ENCODE measurements at regions not wholly inside any gene's neighbourhood (a gene's known extent, or its start where the extent isn't known, plus 50 kb on each side); places are given as distances from the start of the nearest gene placed in this dataset.
"Not testable (repeated sequence)": the region's sequence is repeated elsewhere in the genome, so short reads cannot be mapped to it uniquely, and the experiment has no call there.

- not testable (repeated sequence) for DNase-seq
These were observed 87.5 kb downstream of the MRPL57 start for GRCh38 chr13:21263909-21264308.

- DNase-seq = not testable (repeated sequence)
These were observed 92.0 kb downstream of the MRPL57 start for GRCh38 chr13:21268485-21268884.

- DNase-seq = not testable (repeated sequence)
These were observed 96.0 kb downstream of the MRPL57 start for GRCh38 chr13:21272439-21272838.

GRCh38 chr13:21274457-21274856 is 98.0 kb downstream of the MRPL57 start:
- not testable (repeated sequence) for DNase-seq

GRCh38 chr13:21282065-21282464 is 105.6 kb downstream of the MRPL57 start:
- DNase-seq = no peak

GRCh38 chr13:21287331-21287907 is 111.0 kb downstream of the MRPL57 start:
- DNase-seq = no peak

- no peak for DNase-seq
These were observed 113.0 kb downstream of the MRPL57 start for GRCh38 chr13:21289475-21289874.

GRCh38 chr13:21290442-21291002 is 114.1 kb downstream of the MRPL57 start:
- DNase-seq = not testable (repeated sequence)

- DNase-seq = no peak
These were observed 115.4 kb downstream of the MRPL57 start for GRCh38 chr13:21291840-21292239.

GRCh38 chr13:21296991-21297390 is 120.5 kb downstream of the MRPL57 start:
- peak in 2 of 4 experiments; percentile 5 to 35 for DNase-seq

- no peak for DNase-seq
These were observed 121.0 kb downstream of the MRPL57 start for GRCh38 chr13:21297447-21297846.

- peak; percentile 56 to 80 (median 66) for DNase-seq
These were observed 121.7 kb downstream of the MRPL57 start for GRCh38 chr13:21297914-21298831.

GRCh38 chr13:21304256-21304655 is 127.8 kb downstream of the MRPL57 start:
- DNase-seq = no peak

GRCh38 chr13:21306300-21307073 is 130.0 kb downstream of the MRPL57 start:
- DNase-seq = not testable (repeated sequence)

GRCh38 chr13:21307158-21307557 is 130.7 kb downstream of the MRPL57 start:
- not testable (repeated sequence) for DNase-seq

GRCh38 chr13:21308906-21309305 is 132.4 kb downstream of the MRPL57 start:
- DNase-seq = no peak

GRCh38 chr13:21309542-21310172 is 133.2 kb downstream of the MRPL57 start:
- no peak for DNase-seq

GRCh38 chr13:21310220-21310619 is 133.8 kb downstream of the MRPL57 start:
- no peak for DNase-seq

- not testable (repeated sequence) for DNase-seq
These were observed 138.5 kb downstream of the MRPL57 start for GRCh38 chr13:21314976-21315375.

- no peak for DNase-seq
These were observed 139.9 kb downstream of the MRPL57 start for GRCh38 chr13:21316376-21316775.

GRCh38 chr13:21318891-21319532 is 140.1 kb downstream of the ZDHHC20 start:
- DNase-seq = no peak

Measured in activated naive CD4-positive, alpha-beta T cell (primary cell).